NCI-H2029 treated with DMSO at 0.1 percent for 48 hours (cell line): ENCODE measurements at regions not wholly inside any gene's neighbourhood (a gene's known extent, or its start where the extent isn't known, plus 50 kb on each side); places are given as distances from the start of the nearest gene placed in this dataset.

Experiments used
- DNase-seq: peaks from one replicate; lab custom pipeline; 2025; lab: John Stamatoyannopoulos, UW

- DNase-seq: no peak
These were observed 240.0 kb upstream of the ADAMTSL1 start for GRCh38 chr9:18233776-18234445.

- DNase-seq: no peak
These were observed 238.6 kb upstream of the ADAMTSL1 start for GRCh38 chr9:18235181-18235908.

DNA sequence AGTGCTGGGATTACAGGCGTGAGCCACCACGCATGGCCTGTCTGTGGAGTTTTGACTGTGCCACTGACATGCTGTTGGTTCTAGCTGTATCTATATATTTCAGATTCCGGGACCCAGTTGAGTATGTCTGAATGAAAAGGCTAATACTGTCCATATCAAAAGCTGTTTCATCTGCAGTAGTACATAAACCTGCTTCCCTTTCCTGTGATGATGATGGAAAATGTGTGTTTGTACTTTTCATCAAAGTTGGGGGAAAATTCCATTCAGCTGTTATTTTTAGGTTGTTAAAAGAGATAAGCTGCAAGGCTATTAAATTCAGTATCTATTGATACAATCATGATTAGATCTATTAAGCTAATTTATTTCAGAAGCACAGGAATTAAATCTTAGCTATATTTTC is 237.6 kb upstream of the ADAMTSL1 start:
- DNase-seq: no peak

DNA sequence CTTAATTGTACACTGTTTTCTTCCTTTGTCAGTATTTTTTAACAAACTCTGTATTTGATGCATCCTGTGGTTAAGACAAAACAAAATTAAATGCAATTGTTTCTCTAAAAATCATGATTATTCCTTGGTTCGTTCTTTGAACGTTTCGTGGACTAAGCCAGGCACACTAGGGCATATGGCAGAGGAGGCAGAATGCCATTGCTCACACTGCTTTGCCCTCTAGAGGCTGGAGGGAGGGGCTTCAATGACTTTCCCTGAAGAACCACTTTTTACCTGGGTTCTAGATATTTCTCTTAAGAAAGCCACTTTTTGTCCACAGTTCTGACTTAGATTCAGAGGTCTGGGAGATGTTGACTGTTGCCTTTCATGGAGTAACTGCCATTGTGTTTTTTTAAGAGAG is 236.2 kb upstream of the ADAMTSL1 start:
- DNase-seq: no peak

DNA sequence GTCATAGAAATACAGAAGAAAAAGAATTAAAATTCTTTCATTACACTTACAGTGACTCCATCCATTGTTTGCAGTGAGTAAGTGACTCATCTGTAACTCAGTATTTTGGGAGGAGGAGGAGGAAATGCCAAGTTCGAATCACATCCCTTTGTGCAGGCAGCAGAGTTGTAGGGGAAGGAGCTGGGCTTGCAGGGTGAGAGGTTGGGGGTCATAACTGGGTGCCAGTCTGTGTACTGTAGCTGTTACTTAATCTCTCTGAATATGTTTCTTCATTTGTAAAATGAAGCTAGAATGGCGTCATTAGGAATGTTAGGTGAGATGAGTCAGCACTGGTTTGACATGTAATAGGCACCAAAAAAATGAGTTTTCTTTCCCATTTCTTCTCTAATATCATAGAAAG is 235.7 kb upstream of the ADAMTSL1 start:
- no peak for DNase-seq

DNA sequence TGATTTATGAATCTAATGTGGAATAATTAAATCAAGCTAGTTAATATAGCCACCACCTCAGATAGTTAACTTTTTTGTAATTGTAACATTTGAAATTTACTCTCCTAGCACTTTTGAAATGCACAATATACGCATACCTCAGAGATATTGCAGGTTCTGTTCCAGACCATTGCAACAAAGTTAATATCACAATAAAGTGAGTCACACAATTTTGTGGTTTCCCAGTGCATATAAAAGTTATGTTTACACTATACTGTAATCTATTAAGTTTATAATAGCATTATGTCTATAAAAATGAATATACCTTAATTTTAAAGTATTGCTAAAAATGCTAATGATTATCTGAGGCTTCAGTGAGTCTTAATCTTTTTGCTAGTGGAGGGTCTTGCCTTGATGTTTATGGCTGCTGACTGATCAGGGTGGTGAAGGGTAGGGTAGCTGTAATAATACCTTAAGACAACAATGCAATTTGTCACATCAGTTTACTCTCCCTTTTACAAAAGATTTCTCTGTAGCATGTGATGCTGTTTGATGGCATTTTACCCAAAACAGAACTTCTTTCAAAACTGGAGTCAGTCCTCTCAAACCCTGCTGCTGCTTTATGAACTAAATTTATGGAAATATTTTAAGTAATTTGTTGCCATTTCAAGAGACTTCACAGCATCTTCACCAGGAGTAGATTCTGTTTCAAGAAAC is 235.1 kb upstream of the ADAMTSL1 start:
- no peak for DNase-seq

DNA sequence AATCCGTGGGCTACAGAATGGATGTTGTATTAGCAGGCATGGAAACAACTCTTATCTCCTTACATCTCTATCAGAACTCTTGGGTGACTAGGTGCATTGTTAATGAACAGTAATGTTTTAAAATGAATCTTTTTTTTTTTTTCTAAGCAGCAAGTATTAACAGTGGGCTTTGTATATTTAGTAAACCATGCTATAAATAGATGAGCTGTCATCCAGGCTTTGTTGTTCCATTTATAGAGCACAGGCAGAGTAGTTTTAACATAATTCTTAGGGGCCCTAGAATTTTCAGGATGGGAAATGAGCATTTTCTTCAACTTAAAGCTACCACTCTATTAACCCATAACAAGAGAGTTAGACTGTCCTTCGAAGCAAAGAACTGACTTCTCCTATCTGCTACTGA is 233.7 kb upstream of the ADAMTSL1 start:
- DNase-seq: no peak

DNA sequence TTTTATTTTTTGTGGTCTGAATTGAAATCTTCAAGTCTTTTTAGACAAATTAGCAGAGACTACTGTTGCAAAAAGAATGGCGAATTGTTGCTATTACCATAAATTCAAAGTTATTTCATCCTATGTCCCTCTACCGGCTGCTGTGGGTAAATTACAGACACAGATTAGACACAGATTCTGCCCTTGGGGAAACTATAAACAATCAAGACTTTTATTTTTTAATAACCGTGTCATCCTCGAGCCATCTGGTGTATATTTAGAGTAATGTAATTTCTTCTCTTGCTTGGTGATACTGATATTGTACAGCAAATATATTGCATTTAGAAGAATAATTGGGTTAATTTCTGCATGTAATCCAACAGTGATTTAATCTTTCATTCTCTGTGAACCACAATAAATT is 228.0 kb upstream of the ADAMTSL1 start:
- DNase-seq: no peak

DNA sequence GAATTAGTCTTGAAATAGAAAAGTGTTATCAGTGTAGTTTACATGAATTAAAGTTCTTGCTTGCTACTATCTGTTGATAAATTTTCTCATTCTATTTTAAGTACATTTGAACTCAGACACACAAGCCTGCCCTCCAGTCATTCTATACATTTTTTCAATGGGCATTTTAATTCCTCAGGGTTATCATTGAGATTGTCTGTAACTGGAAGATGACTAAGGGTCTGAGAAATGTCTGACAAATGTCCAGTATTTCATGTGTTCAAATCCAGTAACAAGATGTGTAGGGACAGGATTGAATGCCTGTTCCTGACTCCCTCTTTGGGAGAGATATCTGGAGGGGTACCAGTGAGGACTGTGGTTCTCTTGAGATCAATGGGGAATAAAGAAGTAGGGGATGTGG is 223.9 kb upstream of the ADAMTSL1 start:
- DNase-seq: no peak

GRCh38 chr9:18253950-18254349 is 220.0 kb upstream of the ADAMTSL1 start:
- DNase-seq: no peak

DNA sequence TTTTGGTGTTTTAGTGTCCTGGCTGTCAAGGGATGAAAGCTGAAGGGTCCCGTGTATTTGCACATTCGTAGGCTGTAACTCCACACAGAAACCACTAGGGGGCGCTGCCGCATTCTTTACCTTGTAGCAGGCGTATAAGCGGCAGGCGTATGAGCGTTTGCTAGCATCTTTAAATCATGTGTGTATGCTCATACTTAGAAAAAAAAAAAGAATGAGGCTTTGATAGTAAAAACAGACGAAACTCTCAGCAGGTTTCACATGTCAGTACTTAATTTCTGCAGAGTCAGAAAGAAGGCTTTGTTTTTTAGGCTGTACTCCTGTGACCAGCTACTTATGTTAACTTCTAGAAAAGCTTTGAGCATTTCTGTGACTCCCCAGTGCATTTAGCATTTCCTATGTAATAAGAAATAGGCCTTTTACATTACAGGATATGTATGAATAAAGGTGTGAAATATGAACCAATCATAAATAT is 218.8 kb upstream of the ADAMTSL1 start:
- DNase-seq: peak; percentile 54

DNA sequence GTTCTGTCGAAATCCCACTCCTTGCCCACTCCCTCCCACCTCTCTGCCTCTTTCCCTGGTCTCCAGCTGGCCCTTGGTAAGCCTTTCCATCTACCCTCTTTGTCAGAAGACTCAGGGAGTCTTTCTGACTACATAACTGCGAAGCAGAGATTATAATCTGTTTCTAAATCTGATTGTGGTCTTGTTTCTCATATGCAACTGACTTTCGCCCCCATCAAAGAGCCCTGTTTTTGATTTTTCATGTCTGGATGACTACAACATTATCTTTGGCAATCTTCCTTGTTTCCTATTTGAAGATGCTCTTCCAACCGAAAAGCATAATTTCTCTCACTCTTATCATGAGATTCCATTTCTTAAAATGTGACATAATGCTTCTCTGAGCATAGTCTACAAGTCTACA is 218.2 kb upstream of the ADAMTSL1 start:
- no peak for DNase-seq

DNA sequence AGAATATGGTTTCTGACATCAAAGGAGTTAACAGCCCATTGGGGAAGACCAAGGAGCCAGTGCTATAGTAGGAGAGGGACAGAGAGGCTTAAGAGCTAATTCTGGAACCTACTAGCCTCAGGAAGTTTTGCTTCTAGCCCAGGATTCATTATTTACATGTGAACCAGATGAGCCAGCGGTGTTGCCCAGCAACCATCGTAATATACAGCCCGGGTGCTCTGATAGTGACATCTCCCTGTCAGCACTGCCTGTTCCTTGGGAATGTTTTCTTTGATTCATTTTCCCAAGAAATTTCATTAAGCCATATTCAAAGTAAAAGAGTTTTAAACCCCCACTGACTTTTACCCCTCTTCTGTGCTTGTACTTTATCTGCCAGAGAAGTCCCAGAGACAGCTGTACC is 217.4 kb upstream of the ADAMTSL1 start:
- DNase-seq: no peak

DNA sequence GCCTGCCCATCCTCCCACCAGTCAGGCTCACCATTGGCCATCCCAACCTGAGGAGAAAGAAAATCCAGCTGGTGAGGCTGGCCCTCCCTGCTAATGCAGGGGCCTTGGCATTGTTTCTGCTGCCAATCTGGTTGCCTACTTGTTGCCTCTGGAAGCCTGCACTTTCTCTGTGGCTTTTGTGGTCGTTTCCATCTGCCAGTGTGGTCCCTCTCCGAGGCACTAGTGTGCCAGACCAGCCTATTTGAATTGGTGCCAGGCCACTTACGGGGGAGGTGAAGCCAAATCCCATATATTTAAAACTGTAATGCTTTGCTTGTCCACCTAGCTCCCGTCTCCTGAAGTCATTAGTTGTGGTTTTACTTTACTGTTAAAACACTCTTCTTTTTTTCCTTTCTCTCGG is 213.4 kb upstream of the ADAMTSL1 start:
- DNase-seq: peak; percentile 71

DNA sequence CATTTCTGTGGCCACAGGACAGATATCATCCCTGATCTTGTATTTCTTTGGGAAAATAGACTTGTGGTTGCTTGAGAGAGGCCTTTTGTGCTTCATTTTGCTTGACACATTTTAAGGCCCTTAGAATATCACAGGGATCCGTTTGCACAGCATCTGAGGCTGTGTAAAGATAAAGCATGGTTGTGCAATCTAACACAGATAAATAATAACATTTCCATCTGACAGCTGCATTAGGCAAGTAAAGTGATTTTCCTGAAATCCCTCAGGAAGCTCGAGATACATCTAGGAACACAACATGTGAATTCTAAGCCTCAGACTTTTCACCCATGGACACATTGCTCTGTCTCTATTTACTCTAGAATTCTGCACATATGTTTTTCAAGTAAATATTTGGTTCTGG is 212.8 kb upstream of the ADAMTSL1 start:
- no peak for DNase-seq

- no peak for DNase-seq
These were observed 210.6 kb upstream of the ADAMTSL1 start for GRCh38 chr9:18263377-18263776.

- DNase-seq: no peak
These were observed 205.6 kb upstream of the ADAMTSL1 start for GRCh38 chr9:18268381-18268780.

- DNase-seq: no peak
These were observed 204.4 kb upstream of the ADAMTSL1 start for GRCh38 chr9:18269561-18269960.

GRCh38 chr9:18274693-18275092 is 199.3 kb upstream of the ADAMTSL1 start:
- DNase-seq: no peak

GRCh38 chr9:18275313-18275990 is 198.5 kb upstream of the ADAMTSL1 start:
- DNase-seq: no peak

DNA sequence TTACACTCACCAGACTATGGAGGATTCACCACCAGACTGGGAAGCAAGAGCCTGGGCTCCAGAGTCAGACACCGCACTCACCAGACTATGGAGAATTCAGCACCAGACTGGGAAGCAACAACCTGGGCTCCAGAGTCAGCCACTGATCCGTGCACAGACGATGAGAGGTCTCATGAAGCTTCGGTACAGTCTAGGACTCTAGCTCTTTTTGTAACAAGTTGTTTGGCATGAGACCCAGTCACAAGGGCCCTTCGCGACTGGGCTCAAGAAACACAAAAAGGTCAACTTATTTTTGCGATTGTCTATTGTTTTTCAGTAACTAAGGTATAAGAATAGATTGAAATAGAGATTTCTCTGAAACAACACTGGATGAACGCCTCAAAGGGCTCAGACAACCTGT is 192.7 kb upstream of the ADAMTSL1 start:
- no peak for DNase-seq

DNA sequence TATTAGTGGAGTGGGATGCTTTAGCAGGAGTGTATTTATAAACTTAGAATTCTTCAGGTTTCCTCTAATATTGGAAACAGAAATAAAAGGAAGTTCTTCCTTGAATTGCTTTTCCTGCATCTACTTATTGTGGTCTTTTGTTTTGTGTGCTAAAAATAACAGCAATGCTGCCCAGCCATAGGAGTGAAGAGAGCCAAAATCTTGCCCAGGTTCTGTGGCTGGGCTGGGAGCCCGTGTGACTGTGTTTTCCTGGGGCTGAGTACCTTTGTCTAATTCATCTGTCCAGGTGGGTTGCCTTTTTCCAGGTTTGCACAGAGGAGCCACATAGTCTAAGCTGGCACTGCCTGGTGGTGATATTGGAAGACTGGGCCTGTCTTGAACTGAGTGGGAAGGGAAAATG is 179.7 kb upstream of the ADAMTSL1 start:
- no peak for DNase-seq

DNA sequence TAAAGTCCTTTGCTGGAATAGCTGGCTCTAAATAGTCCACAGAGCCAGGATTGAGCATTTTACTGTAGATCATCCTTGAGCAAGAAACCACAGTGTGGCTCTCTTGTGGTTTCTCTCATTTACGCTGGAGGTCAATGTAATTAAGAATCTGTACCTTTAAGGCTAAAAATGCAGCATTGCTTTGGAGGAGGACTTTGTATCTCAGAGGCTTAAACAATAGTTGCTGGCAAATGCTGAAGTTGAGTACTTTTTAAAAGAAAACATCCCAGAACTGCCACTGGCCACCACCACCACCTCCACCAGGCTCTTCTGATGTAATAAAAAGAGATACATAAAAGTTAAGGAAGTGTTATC is 177.3 kb upstream of the ADAMTSL1 start:
- no peak for DNase-seq
